Panc1 (cell line): ENCODE measurements at regions not wholly inside any gene's neighbourhood (a gene's known extent, or its start where the extent isn't known, plus 50 kb on each side); places are given as distances from the start of the nearest gene placed in this dataset.

Source experiments
- ATAC-seq: fragments of 200-7000 bp; cut with Tn5 transposase; 2 replicates; pipeline ENCODE4 v1.9.1; 2020; ENCODE audit warnings: mild to moderate bottlenecking, moderate library complexity
- BruUV-seq: library from RNA; stranded (reverse); fragments of 400-500 nt; replicated peaks from 2 replicates; lab custom pipeline; 2021; lab: Mats Ljungman, UMichigan
- CTCF ChIA-PET: fragments of 300-600 bp; sonication (Branson Sonifier 250); formaldehyde crosslinking; loops from one replicate; lab custom pipeline; 2022; ENCODE audit warnings: antibody characterized with exemption; lab: Charles Lee
- POLR2A ChIA-PET: fragments of 300-600 bp; sonication (Branson Sonifier 250); formaldehyde crosslinking; loops from one replicate; lab custom pipeline; 2022; ENCODE audit warnings: antibody characterized with exemption; lab: Charles Lee
- DNase-seq: peaks from one replicate; pipeline ENCODE4 v3.0.0-alpha.2; 2010; ENCODE audit warnings: low read depth, low spot score
- H3K27ac ChIP-seq: 2 replicates; pipeline ENCODE4 v1.5.1; 2011; ENCODE audit warnings: mild to moderate bottlenecking, low read length, inconsistent platforms
- H3K27me3 ChIP-seq: fragments of 200-500 bp; sonication (Bioruptor generic); 2 replicates; pipeline ENCODE4 v1.6.0; 2014; ENCODE audit warnings: low read length, inconsistent platforms; ENCODE audit not compliant: control insufficient read depth, insufficient read depth
- H3K36me3 ChIP-seq: fragments of 200-500 bp; sonication (Bioruptor generic); 2 replicates; pipeline ENCODE4 v1.5.1; 2014; ENCODE audit warnings: inconsistent platforms, mild to moderate bottlenecking, low read length, moderate library complexity; ENCODE audit not compliant: control insufficient read depth, insufficient read depth
- H3K4me1 ChIP-seq: 2 replicates; pipeline ENCODE4 v1.5.1; 2011; ENCODE audit warnings: inconsistent platforms, mild to moderate bottlenecking, low read length, moderate library complexity; ENCODE audit not compliant: control insufficient read depth, insufficient read depth
- H3K4me3 ChIP-seq, 2 experiments: 2 replicates each; pipeline ENCODE4 v1.5.1; 2011 to 2012; ENCODE audit warnings: low read depth in 2 of 2, low read length in 2 of 2, mild to moderate bottlenecking in 2 of 2, inconsistent platforms in 1 of 2, moderate library complexity in 1 of 2
- H3K9me3 ChIP-seq: fragments of 200-500 bp; sonication (Bioruptor generic); 2 replicates; pipeline ENCODE4 v1.5.1; 2014; ENCODE audit warnings: low read depth, mild to moderate bottlenecking, inconsistent platforms, low read length, moderate library complexity; ENCODE audit not compliant: control insufficient read depth, insufficient read depth
- CTCF ChIP-seq: fragments of 450-650 bp; IDR thresholded peaks from 2 replicates; pipeline ENCODE4 v1.5.1; 2017; ENCODE audit warnings: mild to moderate bottlenecking
- POLR2AphosphoS5 ChIP-seq: IDR thresholded peaks from 2 replicates; pipeline ENCODE4 v1.6.1; 2012; ENCODE audit warnings: mild to moderate bottlenecking, low read depth, low read length, moderate library complexity
- REST ChIP-seq, 2 experiments: IDR thresholded peaks; 2 replicates each; pipeline ENCODE4 v1.6.1; 2011 to 2012; ENCODE audit warnings: low read depth in 2 of 2, control low read depth in 1 of 2, low read length in 1 of 2, mild to moderate bottlenecking in 1 of 2, moderate library complexity in 1 of 2; ENCODE audit not compliant: insufficient read depth in 1 of 2
- SIN3A ChIP-seq: IDR thresholded peaks from 2 replicates; pipeline ENCODE4 v1.6.1; 2012; ENCODE audit warnings: low read depth, mild to moderate bottlenecking, low read length, moderate library complexity, borderline replicate concordance; ENCODE audit not compliant: insufficient read depth
- TCF7L2 ChIP-seq: IDR thresholded peaks from 2 replicates; pipeline ENCODE4 v1.6.1; 2011; ENCODE audit warnings: mild to moderate bottlenecking, low read depth, low read length, inconsistent platforms
- in situ Hi-C: cut with HindIII; loops from 2 replicates; pipeline ENCODE4 v1.10.0; 2016; ENCODE audit warnings: low sequenced_read_pairs, low pct_unique_long_range_greater_than_20kb
- intact Hi-C: fragments of 100-400 bp; cut with micrococcal nuclease; formaldehyde crosslinking; loops from one replicate; pipeline ENCODE4 v1.10.0; 2022; ENCODE audit not compliant: unreplicated experiment

- H3K36me3 ChIP-seq, result no peaks in the 10 kb centered on the region
- in situ Hi-C loops, result no loop called here
- H3K4me3 ChIP-seq, result no peak overlapping the region
- no peaks in the 10 kb centered on the region for H3K27me3 ChIP-seq
- intact Hi-C loops, result no loop called here
- no peak for TF ChIP-seq SIN3A
- no peak for TF ChIP-seq TCF7L2
- TF ChIP-seq POLR2AphosphoS5, result no peak
- no peak for TF ChIP-seq CTCF
- TF ChIP-seq REST (IDR thresholded peaks at IDR 0.05; ENCODE audit: insufficient read depth in 1 of 2, low read depth in 2 of 2, low read length in 1 of 2), result no peak
- no peak overlapping the region for H3K27ac ChIP-seq
- ATAC-seq, result no peak
- BruUV-seq, result no TSS peak
- ChIA-PET CTCF (no interaction called here), POLR2A (no interaction called here)
- H3K4me1 ChIP-seq, result peaks cover 3% of the 10 kb centered on the region; the same call in 1 of the 2 replicates
- DNase-seq, result no peak
- no peaks in the 10 kb centered on the region for H3K9me3 ChIP-seq
Measured at GRCh38 chr18:31227497-31228229, 65.0 kb upstream of the DSC1 start.

- no peaks in the 10 kb centered on the region for H3K27me3 ChIP-seq
- TF ChIP-seq SIN3A (no peak), TCF7L2 (no peak), CTCF (no peak), REST (IDR thresholded peaks at IDR 0.05; ENCODE audit: insufficient read depth in 1 of 2, low read depth in 2 of 2, low read length in 1 of 2) (no peak), POLR2AphosphoS5 (no peak)
- CTCF ChIA-PET, result no interaction called here
- POLR2A ChIA-PET, result no interaction called here
- peaks cover 3% of the 10 kb centered on the region; the same call in 1 of the 2 replicates for H3K4me1 ChIP-seq
- BruUV-seq, result no TSS peak
- H3K9me3 ChIP-seq, result no peaks in the 10 kb centered on the region
- H3K36me3 ChIP-seq, result no peaks in the 10 kb centered on the region
- no peak overlapping the region for H3K4me3 ChIP-seq
- intact Hi-C loops, result no loop called here
- in situ Hi-C loops, result no loop called here
- H3K27ac ChIP-seq, result no peak overlapping the region
- DNase-seq (no peak), ATAC-seq (no peak)
Measured at GRCh38 chr18:31229829-31230228, 67.2 kb upstream of the DSC1 start.
